ENCODE measurements at regions not wholly inside any gene's neighbourhood (a gene's known extent, or its start where the extent isn't known, plus 50 kb on each side); places are given as distances from the start of the nearest gene placed in this dataset.

GRCh38 chr3:70556056-70556455, 243.6 kb upstream of the MDFIC2 start:
- TF ChIP-seq YY1 (IDR thresholded peaks at IDR 0.05) (no peak), CTCF (IDR thresholded peaks at IDR 0.05; ENCODE audit: low read depth, low read length, missing input control) (no peak), TAF1 (conservative IDR thresholded peaks at IDR 0.05) (no peak), SP1 (IDR thresholded peaks at IDR 0.05) (no peak), JUND (IDR thresholded peaks at IDR 0.05) (no peak), MAX (IDR thresholded peaks at IDR 0.05) (no peak), EGR1 (IDR thresholded peaks at IDR 0.05; ENCODE audit: low read depth in 2 of 2) (no peak)
- TF ChIP-seq, protein P1, sequence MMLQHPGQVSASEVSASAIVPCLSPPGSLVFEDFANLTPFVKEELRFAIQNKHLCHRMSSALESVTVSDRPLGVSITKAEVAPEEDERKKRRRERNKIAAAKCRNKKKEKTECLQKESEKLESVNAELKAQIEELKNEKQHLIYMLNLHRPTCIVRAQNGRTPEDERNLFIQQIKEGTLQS (IDR thresholded peaks at IDR 0.05): no peak
- TF ChIP-seq, protein P2, sequence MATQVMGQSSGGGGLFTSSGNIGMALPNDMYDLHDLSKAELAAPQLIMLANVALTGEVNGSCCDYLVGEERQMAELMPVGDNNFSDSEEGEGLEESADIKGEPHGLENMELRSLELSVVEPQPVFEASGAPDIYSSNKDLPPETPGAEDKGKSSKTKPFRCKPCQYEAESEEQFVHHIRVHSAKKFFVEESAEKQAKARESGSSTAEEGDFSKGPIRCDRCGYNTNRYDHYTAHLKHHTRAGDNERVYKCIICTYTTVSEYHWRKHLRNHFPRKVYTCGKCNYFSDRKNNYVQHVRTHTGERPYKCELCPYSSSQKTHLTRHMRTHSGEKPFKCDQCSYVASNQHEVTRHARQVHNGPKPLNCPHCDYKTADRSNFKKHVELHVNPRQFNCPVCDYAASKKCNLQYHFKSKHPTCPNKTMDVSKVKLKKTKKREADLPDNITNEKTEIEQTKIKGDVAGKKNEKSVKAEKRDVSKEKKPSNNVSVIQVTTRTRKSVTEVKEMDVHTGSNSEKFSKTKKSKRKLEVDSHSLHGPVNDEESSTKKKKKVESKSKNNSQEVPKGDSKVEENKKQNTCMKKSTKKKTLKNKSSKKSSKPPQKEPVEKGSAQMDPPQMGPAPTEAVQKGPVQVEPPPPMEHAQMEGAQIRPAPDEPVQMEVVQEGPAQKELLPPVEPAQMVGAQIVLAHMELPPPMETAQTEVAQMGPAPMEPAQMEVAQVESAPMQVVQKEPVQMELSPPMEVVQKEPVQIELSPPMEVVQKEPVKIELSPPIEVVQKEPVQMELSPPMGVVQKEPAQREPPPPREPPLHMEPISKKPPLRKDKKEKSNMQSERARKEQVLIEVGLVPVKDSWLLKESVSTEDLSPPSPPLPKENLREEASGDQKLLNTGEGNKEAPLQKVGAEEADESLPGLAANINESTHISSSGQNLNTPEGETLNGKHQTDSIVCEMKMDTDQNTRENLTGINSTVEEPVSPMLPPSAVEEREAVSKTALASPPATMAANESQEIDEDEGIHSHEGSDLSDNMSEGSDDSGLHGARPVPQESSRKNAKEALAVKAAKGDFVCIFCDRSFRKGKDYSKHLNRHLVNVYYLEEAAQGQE (IDR thresholded peaks at IDR 0.05): no peak

All from liver (tissue), 3 donors.